Tibial nerve (tissue), 4 donors: ENCODE measurements at regions not wholly inside any gene's neighbourhood (a gene's known extent, or its start where the extent isn't known, plus 50 kb on each side); places are given as distances from the start of the nearest gene placed in this dataset.

Experiments used
- CTCF ChIP-seq, 5 experiments: fragments of 200-600 bp in 3 of 5; fragments of 450-650 bp in 2 of 5; sonication (generic) in 3 of 5; IDR thresholded peaks; one replicate each; pipeline ENCODE4 v1.5.1; 2016 to 2019; ENCODE audit warnings: antibody characterized with exemption in 5 of 5, mild to moderate bottlenecking in 3 of 5, moderate library complexity in 2 of 5
- EP300 ChIP-seq, 2 donors: sonication (generic); formaldehyde crosslinking; IDR thresholded peaks; one replicate each; pipeline ENCODE4 v1.6.1; 2017; ENCODE audit warnings: antibody characterized with exemption in 2 of 2, mild to moderate bottlenecking in 1 of 2
- POLR2A ChIP-seq, 2 donors: fragments of 450-650 bp; IDR thresholded peaks; one replicate each; pipeline ENCODE4 v1.6.1; 2017; ENCODE audit warnings: antibody characterized with exemption in 2 of 2, mild to moderate bottlenecking in 2 of 2, moderate library complexity in 2 of 2

GRCh38 chr9:75233011-75233410 lies 144.7 kb downstream of the OSTF1 start:
- TF ChIP-seq EP300 (IDR thresholded peaks at IDR 0.05), result no peak
- TF ChIP-seq POLR2A (IDR thresholded peaks at IDR 0.05), result no peak
- no peak for TF ChIP-seq CTCF (IDR thresholded peaks at IDR 0.05)
